Loucy (cell line): ENCODE measurements at regions not wholly inside any gene's neighbourhood (a gene's known extent, or its start where the extent isn't known, plus 50 kb on each side); places are given as distances from the start of the nearest gene placed in this dataset.

ENCODE experiments used
- H2AFZ ChIP-seq: fragments of 200-600 bp; sonication (generic); 2 replicates; pipeline ENCODE4 v1.6.0; 2016; ENCODE audit warnings: antibody characterized with exemption, mild to moderate bottlenecking, low read length, moderate library complexity
- H3F3A ChIP-seq: fragments of 200-600 bp; 2 replicates; pipeline ENCODE4 v1.6.0; 2016; ENCODE audit warnings: antibody characterized with exemption, low read depth, mild to moderate bottlenecking
- H3K27me3 ChIP-seq: fragments of 200-600 bp; sonication (generic); 2 replicates; pipeline ENCODE4 v1.6.1; 2014; ENCODE audit warnings: low read length, mild to moderate bottlenecking; ENCODE audit not compliant: insufficient read depth, poor library complexity, severe bottlenecking
- H3K36me3 ChIP-seq: fragments of 200-600 bp; sonication (generic); 2 replicates; pipeline ENCODE4 v1.6.1; 2016; ENCODE audit warnings: low read length; ENCODE audit not compliant: insufficient read depth
- H3K4me1 ChIP-seq: fragments of 200-600 bp; sonication (generic); 2 replicates; pipeline ENCODE4 v1.5.1; 2014; ENCODE audit warnings: low read length, mild to moderate bottlenecking; ENCODE audit not compliant: insufficient read depth, poor library complexity, severe bottlenecking
- H3K4me2 ChIP-seq: fragments of 200-600 bp; sonication (generic); 2 replicates; pipeline ENCODE4 v1.6.0; 2014; ENCODE audit warnings: antibody characterized with exemption, low read length, low read depth, mild to moderate bottlenecking; ENCODE audit not compliant: poor library complexity, severe bottlenecking
- H3K4me3 ChIP-seq: fragments of 200-600 bp; sonication (generic); 2 replicates; pipeline ENCODE4 v1.5.1; 2014; ENCODE audit warnings: low read length, mild to moderate bottlenecking, mixed read lengths; ENCODE audit not compliant: poor library complexity, severe bottlenecking
- H3K79me2 ChIP-seq: fragments of 200-600 bp; sonication (generic); 2 replicates; pipeline ENCODE4 v1.6.1; 2014; ENCODE audit warnings: low read length; ENCODE audit not compliant: insufficient read depth
- H3K9ac ChIP-seq: fragments of 200-600 bp; sonication (generic); 2 replicates; pipeline ENCODE4 v1.6.0; 2014; ENCODE audit warnings: mild to moderate bottlenecking, low read depth, low read length, moderate library complexity; ENCODE audit not compliant: poor library complexity, severe bottlenecking
- H3K9me2 ChIP-seq: fragments of 200-600 bp; sonication (generic); replicated peaks from 2 replicates; pipeline ENCODE4 v1.6.1; 2016; ENCODE audit warnings: low read depth, low read length, mixed read lengths
- H3K9me3 ChIP-seq: fragments of 200-600 bp; sonication (generic); 2 replicates; pipeline ENCODE4 v1.6.1; 2014; ENCODE audit warnings: mild to moderate bottlenecking, antibody characterized with exemption, low read length, low read depth; ENCODE audit not compliant: insufficient read depth
- H4K20me1 ChIP-seq: fragments of 200-600 bp; sonication (generic); 2 replicates; pipeline ENCODE4 v1.6.0; 2014; ENCODE audit warnings: antibody characterized with exemption, low read length, mild to moderate bottlenecking; ENCODE audit not compliant: insufficient read depth, poor library complexity, severe bottlenecking
- EZH2phosphoT487 ChIP-seq: fragments of 200-600 bp; IDR thresholded peaks from 2 replicates; pipeline ENCODE4 v1.6.1; 2018; ENCODE audit warnings: antibody characterized with exemption, mild to moderate bottlenecking, moderate library complexity, borderline replicate concordance
- TF ChIP-seq, protein P1 (sequence below): fragments of 200-600 bp; sonication (generic); conservative IDR thresholded peaks from 2 replicates; pipeline ENCODE4 v1.5.1; 2014; ENCODE audit warnings: mild to moderate bottlenecking, antibody characterized with exemption, low read length

DNA sequence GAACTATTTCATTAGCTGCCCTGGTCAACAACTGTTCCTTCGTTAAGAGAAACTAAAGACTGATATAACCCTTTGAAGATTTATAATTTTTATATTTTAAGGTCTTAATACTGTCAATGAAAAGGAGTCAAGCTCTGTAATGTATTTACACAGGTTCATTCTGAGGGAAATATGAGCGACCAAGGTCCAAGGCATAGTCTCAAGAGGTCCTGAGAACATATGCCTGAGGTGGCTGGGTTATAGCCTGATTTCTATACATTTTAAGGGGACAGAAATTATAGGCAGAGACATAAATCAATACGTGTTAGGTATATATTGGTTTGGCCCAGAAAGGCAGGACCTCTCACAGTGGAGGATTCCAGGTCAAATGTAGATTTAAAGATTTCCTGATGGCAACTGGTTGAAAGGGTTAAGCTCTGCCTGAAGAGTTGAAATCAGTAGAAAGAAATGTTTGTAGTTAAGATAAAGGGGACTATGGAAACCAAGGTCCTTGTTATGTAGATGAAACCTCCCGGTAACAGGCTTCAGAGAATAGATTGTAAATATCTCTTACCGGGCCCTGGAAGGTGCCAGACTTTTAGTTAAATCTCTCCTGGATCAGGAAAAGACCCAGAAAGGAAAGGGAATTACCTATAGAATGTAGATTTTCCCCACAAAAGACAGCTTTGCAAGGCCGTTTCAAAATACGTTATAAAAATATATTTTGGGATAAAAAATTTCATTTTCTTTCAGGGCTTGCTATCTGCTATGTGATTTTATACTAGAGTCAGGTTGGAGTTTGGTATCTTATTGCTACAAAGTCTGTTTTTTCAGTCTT, 107.3 kb upstream of the PRLR start:
- Histone ChIP-seq H3K27me3 (no peaks in the 10 kb centered on the region), H2AFZ (no peak overlapping the region), H3K9me2 (no peaks in the 10 kb centered on the region), H3K9me3 (no peaks in the 10 kb centered on the region), H4K20me1 (no peaks in the 10 kb centered on the region), H3K4me1 (no peaks in the 10 kb centered on the region), H3F3A (no peaks in the 10 kb centered on the region), H3K79me2 (no peaks in the 10 kb centered on the region), H3K9ac (no peak overlapping the region), H3K36me3 (no peaks in the 10 kb centered on the region), H3K4me2 (no peak overlapping the region), H3K4me3 (no peak overlapping the region)
- TF ChIP-seq EZH2phosphoT487, result no peak
- TF ChIP-seq, protein P1, sequence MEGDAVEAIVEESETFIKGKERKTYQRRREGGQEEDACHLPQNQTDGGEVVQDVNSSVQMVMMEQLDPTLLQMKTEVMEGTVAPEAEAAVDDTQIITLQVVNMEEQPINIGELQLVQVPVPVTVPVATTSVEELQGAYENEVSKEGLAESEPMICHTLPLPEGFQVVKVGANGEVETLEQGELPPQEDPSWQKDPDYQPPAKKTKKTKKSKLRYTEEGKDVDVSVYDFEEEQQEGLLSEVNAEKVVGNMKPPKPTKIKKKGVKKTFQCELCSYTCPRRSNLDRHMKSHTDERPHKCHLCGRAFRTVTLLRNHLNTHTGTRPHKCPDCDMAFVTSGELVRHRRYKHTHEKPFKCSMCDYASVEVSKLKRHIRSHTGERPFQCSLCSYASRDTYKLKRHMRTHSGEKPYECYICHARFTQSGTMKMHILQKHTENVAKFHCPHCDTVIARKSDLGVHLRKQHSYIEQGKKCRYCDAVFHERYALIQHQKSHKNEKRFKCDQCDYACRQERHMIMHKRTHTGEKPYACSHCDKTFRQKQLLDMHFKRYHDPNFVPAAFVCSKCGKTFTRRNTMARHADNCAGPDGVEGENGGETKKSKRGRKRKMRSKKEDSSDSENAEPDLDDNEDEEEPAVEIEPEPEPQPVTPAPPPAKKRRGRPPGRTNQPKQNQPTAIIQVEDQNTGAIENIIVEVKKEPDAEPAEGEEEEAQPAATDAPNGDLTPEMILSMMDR, result no peak

DNA sequence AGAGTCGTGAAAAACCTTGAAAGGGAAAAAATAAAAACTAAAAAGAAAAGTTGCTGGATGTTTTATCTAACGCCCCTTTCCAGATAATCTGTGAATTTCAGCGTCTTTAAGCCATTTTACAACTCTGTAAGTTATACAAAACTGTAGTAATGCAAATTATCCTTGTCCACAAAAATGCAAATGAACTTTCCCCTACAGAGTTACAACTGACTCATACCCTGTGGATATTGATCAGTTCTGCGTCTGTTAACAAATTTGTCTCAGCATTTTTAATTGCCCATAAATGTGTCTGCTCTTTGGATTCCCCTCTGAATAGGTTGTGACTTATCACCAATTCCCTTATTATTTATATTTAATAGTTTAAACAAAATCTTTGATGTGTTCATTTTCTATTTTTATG, 105.9 kb upstream of the PRLR start:
- no peaks in the 10 kb centered on the region for H3K36me3 ChIP-seq
- no peak overlapping the region for H2AFZ ChIP-seq
- no peaks in the 10 kb centered on the region for H3K27me3 ChIP-seq
- no peaks in the 10 kb centered on the region for H3F3A ChIP-seq
- no peak overlapping the region for H3K9ac ChIP-seq
- no peak overlapping the region for H3K4me2 ChIP-seq
- no peaks in the 10 kb centered on the region for H3K9me3 ChIP-seq
- H3K79me2 ChIP-seq, result no peaks in the 10 kb centered on the region
- H3K4me1 ChIP-seq, result no peaks in the 10 kb centered on the region
- no peak for TF ChIP-seq EZH2phosphoT487
- no peak overlapping the region for H3K4me3 ChIP-seq
- H3K9me2 ChIP-seq, result no peaks in the 10 kb centered on the region
- H4K20me1 ChIP-seq, result no peaks in the 10 kb centered on the region

DNA sequence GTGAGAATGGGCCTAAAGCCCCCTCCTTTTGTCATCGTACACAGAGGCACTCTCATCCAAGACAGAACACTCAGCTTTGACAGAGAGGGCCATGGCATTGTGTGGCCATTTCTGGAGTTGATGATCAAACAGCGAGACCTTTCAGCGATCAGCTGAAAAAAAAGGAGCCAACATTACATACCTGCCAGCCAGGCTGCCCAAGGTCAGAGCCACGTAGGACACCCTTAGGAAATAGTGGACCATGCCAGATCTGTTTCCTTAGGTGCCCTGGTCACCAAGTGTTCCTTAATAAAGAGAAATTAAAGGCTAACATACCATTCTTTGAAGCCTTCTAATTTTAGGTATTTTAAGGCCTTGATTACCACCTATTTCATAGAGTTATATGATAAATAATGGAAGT, 105.5 kb upstream of the PRLR start:
- Histone ChIP-seq H3K9ac (no peak overlapping the region), H3K4me3 (no peak overlapping the region), H3K79me2 (no peaks in the 10 kb centered on the region), H3K4me1 (no peaks in the 10 kb centered on the region), H3K36me3 (no peaks in the 10 kb centered on the region), H3K9me2 (no peaks in the 10 kb centered on the region), H3F3A (no peaks in the 10 kb centered on the region), H4K20me1 (no peaks in the 10 kb centered on the region), H2AFZ (no peak overlapping the region), H3K27me3 (no peaks in the 10 kb centered on the region), H3K4me2 (no peak overlapping the region), H3K9me3 (no peaks in the 10 kb centered on the region)
- TF ChIP-seq EZH2phosphoT487, result no peak
- TF ChIP-seq, protein P1, result no peak

DNA sequence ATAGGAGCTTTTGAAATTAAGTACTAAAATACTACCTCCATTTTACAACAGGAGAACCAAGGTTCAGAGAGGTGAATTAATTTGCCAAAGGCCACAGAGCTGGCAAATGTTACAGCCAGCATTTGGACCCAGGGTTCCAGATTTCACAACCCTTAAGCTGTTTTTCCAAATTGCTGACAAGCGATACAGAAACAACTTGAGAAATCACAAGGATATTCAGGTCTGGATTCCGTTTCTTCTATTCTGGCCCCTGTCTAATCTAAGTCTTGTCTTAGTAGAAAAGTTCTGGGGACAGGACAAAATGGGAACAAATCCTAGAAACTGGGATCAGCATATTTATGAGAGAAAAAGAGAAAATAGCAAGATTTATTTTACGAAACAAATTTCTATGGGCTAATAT, 103.1 kb upstream of the PRLR start:
- H3K4me2 ChIP-seq, result no peak overlapping the region
- no peaks in the 10 kb centered on the region for H4K20me1 ChIP-seq
- TF ChIP-seq EZH2phosphoT487, result no peak
- TF ChIP-seq, protein P1, result no peak
- no peaks in the 10 kb centered on the region for H3F3A ChIP-seq
- no peaks in the 10 kb centered on the region for H3K27me3 ChIP-seq
- H3K4me3 ChIP-seq, result no peak overlapping the region
- no peaks in the 10 kb centered on the region for H3K79me2 ChIP-seq
- no peaks in the 10 kb centered on the region for H3K36me3 ChIP-seq
- H3K9me3 ChIP-seq, result no peaks in the 10 kb centered on the region
- H3K9me2 ChIP-seq, result no peaks in the 10 kb centered on the region
- H3K4me1 ChIP-seq, result no peaks in the 10 kb centered on the region
- no peak overlapping the region for H2AFZ ChIP-seq
- H3K9ac ChIP-seq, result no peak overlapping the region
